Mesodermal cell (in vitro differentiated cells): ENCODE measurements at regions not wholly inside any gene's neighbourhood (a gene's known extent, or its start where the extent isn't known, plus 50 kb on each side); places are given as distances from the start of the nearest gene placed in this dataset.
A peak's percentile ranks its signal among the peaks of the same experiment; 100 is the strongest.
"Not testable (repeated sequence)": the region's sequence is repeated elsewhere in the genome, so short reads cannot be mapped to it uniquely, and the experiment has no call there.

Experiments used
- H3K27ac ChIP-seq: 2 replicates; pipeline ENCODE4 v1.7.0; 2013; ENCODE audit warnings: mild to moderate bottlenecking, low read depth, low read length, moderate library complexity; ENCODE audit not compliant: severe bottlenecking
- H3K36me3 ChIP-seq: 2 replicates; pipeline ENCODE4 v1.7.1; 2013; ENCODE audit warnings: mild to moderate bottlenecking, low read length, moderate library complexity; ENCODE audit not compliant: control insufficient read depth, insufficient read depth
- H3K4me1 ChIP-seq: one replicate; pipeline ENCODE4 v1.7.1; 2013; ENCODE audit warnings: mild to moderate bottlenecking, low read length; ENCODE audit not compliant: insufficient read depth, control insufficient read depth, poor library complexity, severe bottlenecking
- H3K4me3 ChIP-seq: 2 replicates; pipeline ENCODE4 v1.7.0; 2013; ENCODE audit warnings: low read length, control low read depth, mild to moderate bottlenecking; ENCODE audit not compliant: insufficient read depth, poor library complexity, severe bottlenecking; ENCODE audit errors: extremely low read depth
- H3K9me3 ChIP-seq: 2 replicates; pipeline ENCODE4 v1.7.1; 2013; ENCODE audit warnings: mild to moderate bottlenecking, low read length, moderate library complexity; ENCODE audit not compliant: control insufficient read depth
- WGBS, 2 experiments: methylation state at CpG; one replicate each; pipeline ENCODE4 v1.1.5; 2013; ENCODE audit warnings: missing lambda C conversion rate in 2 of 2; ENCODE audit not compliant: insufficient coverage in 2 of 2; 5-methylcytosine and 5-hydroxymethylcytosine counted together

GRCh38 chr1:65527190-65527589 is 106.7 kb downstream of the LEPR start:
- H3K9me3 ChIP-seq, result no peaks in the 10 kb centered on the region
- peaks cover 8% of the 10 kb centered on the region for H3K4me1 ChIP-seq
- peaks cover 4% of the 10 kb centered on the region for H3K36me3 ChIP-seq
- WGBS, 2 experiments, result 85 to 90% methylated on average over 2 to 3 of the region's 3 CpGs
- H3K27ac ChIP-seq, result no peak overlapping the region
- H3K4me3 ChIP-seq, result peak overlapping the region; percentile 15

GRCh38 chr1:65527707-65528503 is 107.4 kb downstream of the LEPR start:
- Histone ChIP-seq H3K36me3 (peaks cover 4% of the 10 kb centered on the region), H3K9me3 (peaks cover 4% of the 10 kb centered on the region), H3K4me3 (no peak overlapping the region), H3K4me1 (peaks cover 8% of the 10 kb centered on the region), H3K27ac (no peak overlapping the region)
- 82 to 90% methylated on average over 3 of the region's 5 CpGs for WGBS, 2 experiments

DNA sequence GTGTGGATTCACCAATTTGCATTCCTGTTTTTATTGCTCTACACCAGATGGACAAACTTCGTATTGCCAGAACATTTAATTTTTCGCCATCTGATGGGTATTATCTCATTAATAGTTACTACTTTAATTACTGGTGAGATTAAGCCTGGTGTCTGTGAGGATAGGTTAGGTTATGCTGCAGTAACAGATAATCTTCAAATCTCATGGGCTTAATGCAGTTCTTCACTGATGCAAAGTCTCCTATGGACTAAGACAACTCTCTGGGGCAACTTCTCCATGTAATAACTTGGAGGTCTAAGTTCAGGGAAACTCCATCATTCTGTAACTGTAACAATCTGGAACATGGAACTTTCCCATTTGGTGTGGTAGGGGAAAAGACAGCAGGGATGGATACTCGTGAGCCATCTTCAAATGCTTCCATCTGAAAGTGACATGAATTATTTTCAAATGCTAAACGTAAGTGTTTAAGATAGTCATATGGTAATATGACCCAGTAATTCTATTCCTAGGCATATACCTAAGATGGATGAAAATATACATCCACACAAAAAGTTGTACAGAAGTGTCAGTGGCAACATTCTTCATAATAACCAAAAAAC is 111.6 kb downstream of the LEPR start:
- whole genome bisulfite sequencing, 2 experiments, result no CpG with 5 or more reads among the region's 4 CpGs
- H3K27ac ChIP-seq, result no peak overlapping the region
- peaks cover 4% of the 10 kb centered on the region for H3K36me3 ChIP-seq
- H3K9me3 ChIP-seq, result peaks cover 4% of the 10 kb centered on the region
- peaks cover 8% of the 10 kb centered on the region for H3K4me1 ChIP-seq
- H3K4me3 ChIP-seq, result no peak overlapping the region

DNA sequence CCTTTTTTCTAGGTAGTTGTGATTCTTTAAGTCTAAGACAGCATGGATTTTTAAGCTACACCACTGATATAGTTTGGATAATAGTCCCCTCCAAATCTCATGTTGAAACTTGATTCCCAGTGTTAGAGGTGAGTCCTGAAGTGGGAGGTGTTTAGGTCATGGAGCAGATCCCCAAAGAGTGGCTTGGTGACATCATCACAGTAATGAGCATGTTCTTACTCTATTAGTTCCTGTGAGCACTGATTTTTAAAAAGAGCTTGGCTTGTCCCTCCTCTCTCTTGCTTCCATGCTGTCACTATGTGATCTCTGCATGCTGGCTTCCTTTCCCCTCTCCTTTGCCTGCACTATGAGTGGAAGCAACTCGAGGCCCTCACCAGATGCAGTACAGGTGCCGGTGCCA is 115.5 kb downstream of the LEPR start:
- Histone ChIP-seq H3K27ac (no peak overlapping the region), H3K9me3 (peaks cover 4% of the 10 kb centered on the region), H3K36me3 (peaks cover 2% of the 10 kb centered on the region), H3K4me1 (peaks cover 8% of the 10 kb centered on the region), H3K4me3 (no peak overlapping the region)
- WGBS, 2 experiments, result 83 to 94% methylated on average over 2 of the region's 2 CpGs

- Histone ChIP-seq H3K9me3 (no peaks in the 10 kb centered on the region), H3K4me3 (no peak overlapping the region), H3K27ac (no peak overlapping the region), H3K4me1 (peaks cover 8% of the 10 kb centered on the region), H3K36me3 (no peaks in the 10 kb centered on the region)
- no CpG with 5 or more reads among the region's 2 CpGs for WGBS, 2 experiments
Observed at GRCh38 chr1:65538086-65538485, 117.6 kb downstream of the LEPR start.

DNA sequence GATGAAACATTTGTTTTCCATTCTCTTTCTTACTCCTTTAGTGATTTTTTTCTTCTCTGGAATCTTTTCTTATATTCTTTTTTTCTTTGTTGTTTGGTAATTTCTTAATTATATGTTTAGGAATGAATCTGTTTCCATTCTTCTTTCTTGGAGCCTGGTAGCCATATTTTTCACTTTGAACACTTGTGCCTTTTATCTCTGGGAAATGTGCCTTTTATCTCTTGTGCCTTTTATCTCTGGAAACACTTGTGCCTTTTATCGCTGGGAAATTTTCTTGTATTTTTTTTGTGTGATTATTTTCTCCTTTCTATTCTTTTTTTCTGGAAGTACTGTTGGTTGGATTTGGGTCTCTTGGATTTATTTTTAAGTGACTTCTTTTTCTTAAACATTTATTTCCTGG is 118.2 kb downstream of the LEPR start:
- H3K36me3 ChIP-seq, result no peaks in the 10 kb centered on the region
- H3K27ac ChIP-seq, result peak overlapping the region; percentile 43
- H3K4me3 ChIP-seq, result no peak overlapping the region
- H3K9me3 ChIP-seq, result no peaks in the 10 kb centered on the region
- H3K4me1 ChIP-seq, result peaks cover 8% of the 10 kb centered on the region
- WGBS, 2 experiments, result no CpG with 5 or more reads among the region's 1 CpG

- 69 to 100% methylated on average over 1 to 2 of the region's 5 CpGs for WGBS, 2 experiments
Observed at GRCh38 chr1:65539266-65540131, 119.0 kb downstream of the LEPR start.

DNA sequence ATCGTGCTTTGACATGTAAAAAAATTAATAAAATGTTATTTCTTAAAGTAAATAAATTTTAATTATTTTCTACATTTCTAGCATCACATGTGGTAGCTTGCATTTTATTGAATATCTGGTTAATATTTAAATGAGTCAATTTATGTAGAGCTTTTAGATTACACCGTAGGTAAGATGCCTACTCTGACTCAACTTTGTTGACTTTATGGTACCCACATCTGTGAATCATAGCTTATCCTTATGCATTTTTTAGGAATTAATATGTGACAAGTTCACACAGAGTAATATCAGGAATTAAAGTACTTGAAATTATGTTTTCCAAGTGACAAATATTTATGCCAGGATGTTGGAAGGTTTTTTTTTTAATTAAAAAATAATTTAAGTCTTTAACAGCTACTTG is 120.7 kb downstream of the LEPR start:
- WGBS, 2 experiments, result no CpG with 5 or more reads among the region's 2 CpGs
- peaks cover 8% of the 10 kb centered on the region for H3K4me1 ChIP-seq
- H3K9me3 ChIP-seq, result no peaks in the 10 kb centered on the region
- H3K27ac ChIP-seq, result no peak overlapping the region
- H3K4me3 ChIP-seq, result no peak overlapping the region
- H3K36me3 ChIP-seq, result no peaks in the 10 kb centered on the region

More at GRCh38 chr1:65539266-65540131, 119.0 kb downstream of the LEPR start:
- no peaks in the 10 kb centered on the region for H3K9me3 ChIP-seq
- H3K36me3 ChIP-seq, result no peaks in the 10 kb centered on the region
- H3K27ac ChIP-seq, result peak overlapping the region; percentile 43
- H3K4me3 ChIP-seq, result no peak overlapping the region
- peaks cover 8% of the 10 kb centered on the region for H3K4me1 ChIP-seq

DNA sequence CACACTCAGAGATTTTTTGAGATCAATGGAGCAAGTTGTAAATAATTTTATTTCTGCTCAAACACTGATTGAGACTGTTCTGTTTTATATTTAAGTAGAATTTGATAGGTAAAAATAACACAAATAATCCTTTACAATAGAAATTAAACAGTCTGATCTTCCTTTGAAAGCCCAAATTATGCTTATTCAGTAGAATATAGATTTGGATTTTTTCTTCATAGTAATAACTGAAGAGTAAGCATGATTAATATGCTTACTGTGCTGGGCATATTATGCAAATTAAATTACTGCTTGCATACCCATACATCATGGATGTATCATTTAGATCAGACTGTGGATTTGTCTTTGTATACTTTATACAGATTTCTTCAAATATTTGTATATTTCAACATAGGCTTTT is 121.4 kb downstream of the LEPR start:
- H3K27ac ChIP-seq, result no peak overlapping the region
- no peaks in the 10 kb centered on the region for H3K9me3 ChIP-seq
- H3K36me3 ChIP-seq, result no peaks in the 10 kb centered on the region
- peaks cover 8% of the 10 kb centered on the region for H3K4me1 ChIP-seq
- H3K4me3 ChIP-seq, result no peak overlapping the region

DNA sequence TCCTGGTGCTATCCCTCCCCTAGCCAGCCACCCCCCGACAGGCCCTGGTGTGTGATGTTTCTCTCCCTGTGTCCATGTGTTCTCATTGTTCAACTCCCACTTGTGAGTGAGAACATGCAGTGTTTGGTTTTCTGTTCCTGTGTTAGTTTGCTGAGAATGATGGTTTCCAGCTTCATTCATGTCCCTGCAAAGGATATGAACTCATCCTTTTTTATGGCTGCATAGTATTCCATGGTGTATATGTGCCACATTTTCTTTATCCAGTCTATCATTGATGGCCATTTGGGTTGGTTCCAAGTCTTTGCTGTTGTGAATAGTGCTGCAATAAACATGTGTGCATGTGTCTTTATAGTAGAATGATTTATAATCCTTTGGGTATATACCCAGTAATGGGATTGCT is 122.1 kb downstream of the LEPR start:
- not testable (repeated sequence) for H3K36me3 ChIP-seq, H3K27ac ChIP-seq, H3K4me1 ChIP-seq, H3K4me3 ChIP-seq, H3K9me3 ChIP-seq
- no CpG with 5 or more reads among the region's 1 CpG for WGBS, 2 experiments
